HFFc6 (cell line): ENCODE measurements at regions not wholly inside any gene's neighbourhood (a gene's known extent, or its start where the extent isn't known, plus 50 kb on each side); places are given as distances from the start of the nearest gene placed in this dataset.

Experiments used
- DNase-seq: peaks from one replicate; pipeline ENCODE4 v3.0.0-alpha.2; 2018
- H3K27ac Mint-ChIP-seq: 2 replicates; pipeline ENCODE4 v1.8.0; 2020; ENCODE audit warnings: mild to moderate bottlenecking, mixed read lengths
- H3K27me3 Mint-ChIP-seq: 2 replicates; pipeline ENCODE4 v1.8.0; 2021; ENCODE audit warnings: mild to moderate bottlenecking, moderate library complexity, mixed read lengths; ENCODE audit not compliant: insufficient read depth
- H3K36me3 Mint-ChIP-seq: 2 replicates; pipeline ENCODE4 v1.8.0; 2021; ENCODE audit warnings: low read depth, mixed read lengths
- H3K4me1 Mint-ChIP-seq: 2 replicates; pipeline ENCODE4 v1.8.0; 2020; ENCODE audit warnings: low read depth, mixed read lengths
- H3K4me3 Mint-ChIP-seq: 2 replicates; pipeline ENCODE4 v1.8.0; 2020; ENCODE audit warnings: mild to moderate bottlenecking, moderate library complexity, mixed read lengths
- H3K9me3 Mint-ChIP-seq: 2 replicates; pipeline ENCODE4 v1.8.0; 2020; ENCODE audit warnings: mild to moderate bottlenecking, mixed read lengths
- CTCF ChIP-seq: fragments of 200-600 bp; sonication (generic); IDR thresholded peaks from 2 replicates; pipeline ENCODE4 v1.5.0; 2021; ENCODE audit warnings: antibody characterized with exemption, mild to moderate bottlenecking

GRCh38 chr5:124087752-124088151 is 575.8 kb downstream of the CSNK1G3 start:
- no peak for DNase-seq
- H3K27ac Mint-ChIP-seq: no peak overlapping the region
- peaks cover 3% of the 10 kb centered on the region; the same call in 1 of the 2 replicates for H3K9me3 Mint-ChIP-seq
- no peak overlapping the region for H3K4me3 Mint-ChIP-seq
- no peaks in the 10 kb centered on the region for H3K36me3 Mint-ChIP-seq
- peaks cover 2% of the 10 kb centered on the region; the same call in 1 of the 2 replicates for H3K27me3 Mint-ChIP-seq
- TF ChIP-seq CTCF: no peak
- no peaks in the 10 kb centered on the region for H3K4me1 Mint-ChIP-seq

- H3K27ac Mint-ChIP-seq: no peak overlapping the region
- H3K27me3 Mint-ChIP-seq: no peaks in the 10 kb centered on the region
- H3K36me3 Mint-ChIP-seq: no peaks in the 10 kb centered on the region
- peaks cover 5% of the 10 kb centered on the region; the same call in 1 of the 2 replicates for H3K9me3 Mint-ChIP-seq
- no peak for DNase-seq
- no peak overlapping the region for H3K4me3 Mint-ChIP-seq
- no peaks in the 10 kb centered on the region for H3K4me1 Mint-ChIP-seq
- TF ChIP-seq CTCF: no peak
Measured at GRCh38 chr5:124080256-124080655, 568.3 kb downstream of the CSNK1G3 start.

- H3K4me3 Mint-ChIP-seq: no peak overlapping the region
- no peaks in the 10 kb centered on the region for H3K36me3 Mint-ChIP-seq
- H3K4me1 Mint-ChIP-seq: no peaks in the 10 kb centered on the region
Measured at GRCh38 chr5:124079062-124079461, 567.1 kb downstream of the CSNK1G3 start.

GRCh38 chr5:124074500-124074899 is 562.5 kb downstream of the CSNK1G3 start:
- DNase-seq: no peak
- Mint-ChIP-seq H3K27me3 (no peaks in the 10 kb centered on the region), H3K4me1 (no peaks in the 10 kb centered on the region), H3K27ac (no peak overlapping the region), H3K9me3 (peaks cover 5% of the 10 kb centered on the region; the same call in 1 of the 2 replicates), H3K36me3 (no peaks in the 10 kb centered on the region), H3K4me3 (no peak overlapping the region)
- TF ChIP-seq CTCF: no peak

More at GRCh38 chr5:124079062-124079461, 567.1 kb downstream of the CSNK1G3 start:
- peaks cover 5% of the 10 kb centered on the region; the same call in 1 of the 2 replicates for H3K9me3 Mint-ChIP-seq
- H3K27ac Mint-ChIP-seq: no peak overlapping the region
- no peak for DNase-seq
- H3K27me3 Mint-ChIP-seq: no peaks in the 10 kb centered on the region
- TF ChIP-seq CTCF: no peak

- Mint-ChIP-seq H3K27ac (no peak overlapping the region), H3K4me3 (no peak overlapping the region), H3K36me3 (no peaks in the 10 kb centered on the region), H3K4me1 (no peaks in the 10 kb centered on the region), H3K27me3 (no peaks in the 10 kb centered on the region), H3K9me3 (no peaks in the 10 kb centered on the region)
- no peak for DNase-seq
- TF ChIP-seq CTCF: no peak
Measured at GRCh38 chr5:124072570-124072969, 560.6 kb downstream of the CSNK1G3 start.

- Mint-ChIP-seq H3K27me3 (no peaks in the 10 kb centered on the region), H3K4me1 (no peaks in the 10 kb centered on the region), H3K27ac (no peak overlapping the region), H3K36me3 (no peaks in the 10 kb centered on the region), H3K9me3 (no peaks in the 10 kb centered on the region), H3K4me3 (no peak overlapping the region)
- DNase-seq: no peak
- TF ChIP-seq CTCF: no peak
Measured at GRCh38 chr5:124071039-124071438, 559.1 kb downstream of the CSNK1G3 start.
